ENCODE measurements at regions not wholly inside any gene's neighbourhood (a gene's known extent, or its start where the extent isn't known, plus 50 kb on each side); places are given as distances from the start of the nearest gene placed in this dataset.

DNA sequence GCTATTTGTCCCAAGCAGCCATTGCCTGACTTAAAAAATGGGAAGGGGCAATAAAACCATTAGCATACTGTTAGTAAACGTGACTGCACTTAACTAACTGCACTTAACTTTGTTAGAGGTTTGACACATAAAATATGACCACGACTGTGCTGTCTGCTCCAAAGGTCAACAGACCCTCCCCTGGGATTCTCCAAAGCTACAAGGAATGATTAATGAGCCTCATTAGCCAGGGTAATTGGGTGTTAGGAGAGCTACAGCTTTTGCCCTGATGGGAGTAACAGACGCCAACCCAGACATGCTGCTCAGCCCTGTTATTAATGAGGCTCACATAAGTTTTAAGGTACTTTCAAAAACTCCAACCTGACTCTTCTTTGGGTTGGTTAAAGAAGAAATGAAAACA, 129.4 kb upstream of the PLPP4 start:
- ChIA-PET POLR2A (no interaction called here), CTCF (no interaction called here)
- TF ChIP-seq POLR2AphosphoS5 (IDR thresholded peaks at IDR 0.05; ENCODE audit: low read depth, low read length): no peak
- TF ChIP-seq, protein P1, sequence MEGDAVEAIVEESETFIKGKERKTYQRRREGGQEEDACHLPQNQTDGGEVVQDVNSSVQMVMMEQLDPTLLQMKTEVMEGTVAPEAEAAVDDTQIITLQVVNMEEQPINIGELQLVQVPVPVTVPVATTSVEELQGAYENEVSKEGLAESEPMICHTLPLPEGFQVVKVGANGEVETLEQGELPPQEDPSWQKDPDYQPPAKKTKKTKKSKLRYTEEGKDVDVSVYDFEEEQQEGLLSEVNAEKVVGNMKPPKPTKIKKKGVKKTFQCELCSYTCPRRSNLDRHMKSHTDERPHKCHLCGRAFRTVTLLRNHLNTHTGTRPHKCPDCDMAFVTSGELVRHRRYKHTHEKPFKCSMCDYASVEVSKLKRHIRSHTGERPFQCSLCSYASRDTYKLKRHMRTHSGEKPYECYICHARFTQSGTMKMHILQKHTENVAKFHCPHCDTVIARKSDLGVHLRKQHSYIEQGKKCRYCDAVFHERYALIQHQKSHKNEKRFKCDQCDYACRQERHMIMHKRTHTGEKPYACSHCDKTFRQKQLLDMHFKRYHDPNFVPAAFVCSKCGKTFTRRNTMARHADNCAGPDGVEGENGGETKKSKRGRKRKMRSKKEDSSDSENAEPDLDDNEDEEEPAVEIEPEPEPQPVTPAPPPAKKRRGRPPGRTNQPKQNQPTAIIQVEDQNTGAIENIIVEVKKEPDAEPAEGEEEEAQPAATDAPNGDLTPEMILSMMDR (IDR thresholded peaks at IDR 0.05): no peak
- TF ChIP-seq SIN3A (IDR thresholded peaks at IDR 0.05; ENCODE audit: borderline replicate concordance, insufficient read depth, low read depth, low read length): no peak
- TF ChIP-seq TCF7L2 (IDR thresholded peaks at IDR 0.05; ENCODE audit: low read depth, low read length): no peak
- TF ChIP-seq, protein P2, sequence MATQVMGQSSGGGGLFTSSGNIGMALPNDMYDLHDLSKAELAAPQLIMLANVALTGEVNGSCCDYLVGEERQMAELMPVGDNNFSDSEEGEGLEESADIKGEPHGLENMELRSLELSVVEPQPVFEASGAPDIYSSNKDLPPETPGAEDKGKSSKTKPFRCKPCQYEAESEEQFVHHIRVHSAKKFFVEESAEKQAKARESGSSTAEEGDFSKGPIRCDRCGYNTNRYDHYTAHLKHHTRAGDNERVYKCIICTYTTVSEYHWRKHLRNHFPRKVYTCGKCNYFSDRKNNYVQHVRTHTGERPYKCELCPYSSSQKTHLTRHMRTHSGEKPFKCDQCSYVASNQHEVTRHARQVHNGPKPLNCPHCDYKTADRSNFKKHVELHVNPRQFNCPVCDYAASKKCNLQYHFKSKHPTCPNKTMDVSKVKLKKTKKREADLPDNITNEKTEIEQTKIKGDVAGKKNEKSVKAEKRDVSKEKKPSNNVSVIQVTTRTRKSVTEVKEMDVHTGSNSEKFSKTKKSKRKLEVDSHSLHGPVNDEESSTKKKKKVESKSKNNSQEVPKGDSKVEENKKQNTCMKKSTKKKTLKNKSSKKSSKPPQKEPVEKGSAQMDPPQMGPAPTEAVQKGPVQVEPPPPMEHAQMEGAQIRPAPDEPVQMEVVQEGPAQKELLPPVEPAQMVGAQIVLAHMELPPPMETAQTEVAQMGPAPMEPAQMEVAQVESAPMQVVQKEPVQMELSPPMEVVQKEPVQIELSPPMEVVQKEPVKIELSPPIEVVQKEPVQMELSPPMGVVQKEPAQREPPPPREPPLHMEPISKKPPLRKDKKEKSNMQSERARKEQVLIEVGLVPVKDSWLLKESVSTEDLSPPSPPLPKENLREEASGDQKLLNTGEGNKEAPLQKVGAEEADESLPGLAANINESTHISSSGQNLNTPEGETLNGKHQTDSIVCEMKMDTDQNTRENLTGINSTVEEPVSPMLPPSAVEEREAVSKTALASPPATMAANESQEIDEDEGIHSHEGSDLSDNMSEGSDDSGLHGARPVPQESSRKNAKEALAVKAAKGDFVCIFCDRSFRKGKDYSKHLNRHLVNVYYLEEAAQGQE (IDR thresholded peaks at IDR 0.05; ENCODE audit: insufficient read depth in 1 of 2, low read depth in 2 of 2, low read length in 1 of 2): no peak
- intact Hi-C loops (cut with micrococcal nuclease; ENCODE audit: unreplicated experiment) (no loop called here), in situ Hi-C loops (cut with HindIII; ENCODE audit: low pct_unique_long_range_greater_than_20kb, low sequenced_read_pairs) (no loop called here)
- H3K4me1 ChIP-seq (ENCODE audit: control insufficient read depth, insufficient read depth, low read length): no peaks in the 10 kb centered on the region
- H3K27me3 ChIP-seq (ENCODE audit: control insufficient read depth, insufficient read depth, low read length): no peaks in the 10 kb centered on the region
- no peak for ATAC-seq
- H3K36me3 ChIP-seq (ENCODE audit: control insufficient read depth, insufficient read depth, low read length): no peaks in the 10 kb centered on the region
- no peaks in the 10 kb centered on the region for H3K9me3 ChIP-seq (ENCODE audit: control insufficient read depth, insufficient read depth, low read depth, low read length)
- H3K27ac ChIP-seq (ENCODE audit: low read length): no peak overlapping the region
- no peak for DNase-seq (ENCODE audit: low read depth, low spot score)
- no TSS peak for BruUV-seq (replicated peaks)
- H3K4me3 ChIP-seq (ENCODE audit: low read depth in 2 of 2, low read length in 2 of 2): no peak overlapping the region

DNA sequence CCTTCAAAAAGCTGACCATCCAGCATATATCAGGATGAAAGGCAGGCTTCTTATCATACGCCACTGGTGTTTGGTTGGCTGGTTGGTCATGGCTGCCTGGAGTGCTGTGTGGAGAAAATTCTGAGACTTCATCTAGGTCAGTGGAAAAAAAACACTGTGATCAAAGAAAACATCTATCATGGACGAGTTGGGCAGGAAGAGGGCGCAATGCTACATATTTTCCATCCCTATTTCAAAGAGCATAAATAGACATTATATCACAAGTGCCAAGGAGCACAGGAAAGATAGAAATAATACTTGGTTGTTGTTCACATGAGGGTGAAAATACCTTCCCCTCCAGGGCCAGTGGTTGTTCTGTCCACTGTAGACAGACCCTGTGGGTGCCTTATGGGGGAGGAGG, 128.4 kb upstream of the PLPP4 start:
- in situ Hi-C loops (cut with HindIII; ENCODE audit: low pct_unique_long_range_greater_than_20kb, low sequenced_read_pairs): no loop called here

More for the DNA sequence above, 128.4 kb upstream of the PLPP4 start:
- Histone ChIP-seq H3K36me3 (ENCODE audit: control insufficient read depth, insufficient read depth, low read length) (no peaks in the 10 kb centered on the region), H3K4me1 (ENCODE audit: control insufficient read depth, insufficient read depth, low read length) (no peaks in the 10 kb centered on the region), H3K4me3 (ENCODE audit: low read depth in 2 of 2, low read length in 2 of 2) (no peak overlapping the region), H3K9me3 (ENCODE audit: control insufficient read depth, insufficient read depth, low read depth, low read length) (no peaks in the 10 kb centered on the region), H3K27me3 (ENCODE audit: control insufficient read depth, insufficient read depth, low read length) (no peaks in the 10 kb centered on the region), H3K27ac (ENCODE audit: low read length) (no peak overlapping the region)
- CTCF ChIA-PET: no interaction called here
- intact Hi-C loops (cut with micrococcal nuclease; ENCODE audit: unreplicated experiment): no loop called here
- POLR2A ChIA-PET: no interaction called here
- BruUV-seq (replicated peaks): no TSS peak
- no peak for DNase-seq (ENCODE audit: low read depth, low spot score)
- ATAC-seq: no peak
- TF ChIP-seq, protein P2 (IDR thresholded peaks at IDR 0.05; ENCODE audit: insufficient read depth in 1 of 2, low read depth in 2 of 2, low read length in 1 of 2): no peak
- TF ChIP-seq POLR2AphosphoS5 (IDR thresholded peaks at IDR 0.05; ENCODE audit: low read depth, low read length) (no peak), SIN3A (IDR thresholded peaks at IDR 0.05; ENCODE audit: borderline replicate concordance, insufficient read depth, low read depth, low read length) (no peak), TCF7L2 (IDR thresholded peaks at IDR 0.05; ENCODE audit: low read depth, low read length) (no peak)
- TF ChIP-seq, protein P1 (IDR thresholded peaks at IDR 0.05): no peak
